ENCODE measurements at regions not wholly inside any gene's neighbourhood (a gene's known extent, or its start where the extent isn't known, plus 50 kb on each side); places are given as distances from the start of the nearest gene placed in this dataset.

- TF ChIP-seq, protein P1, sequence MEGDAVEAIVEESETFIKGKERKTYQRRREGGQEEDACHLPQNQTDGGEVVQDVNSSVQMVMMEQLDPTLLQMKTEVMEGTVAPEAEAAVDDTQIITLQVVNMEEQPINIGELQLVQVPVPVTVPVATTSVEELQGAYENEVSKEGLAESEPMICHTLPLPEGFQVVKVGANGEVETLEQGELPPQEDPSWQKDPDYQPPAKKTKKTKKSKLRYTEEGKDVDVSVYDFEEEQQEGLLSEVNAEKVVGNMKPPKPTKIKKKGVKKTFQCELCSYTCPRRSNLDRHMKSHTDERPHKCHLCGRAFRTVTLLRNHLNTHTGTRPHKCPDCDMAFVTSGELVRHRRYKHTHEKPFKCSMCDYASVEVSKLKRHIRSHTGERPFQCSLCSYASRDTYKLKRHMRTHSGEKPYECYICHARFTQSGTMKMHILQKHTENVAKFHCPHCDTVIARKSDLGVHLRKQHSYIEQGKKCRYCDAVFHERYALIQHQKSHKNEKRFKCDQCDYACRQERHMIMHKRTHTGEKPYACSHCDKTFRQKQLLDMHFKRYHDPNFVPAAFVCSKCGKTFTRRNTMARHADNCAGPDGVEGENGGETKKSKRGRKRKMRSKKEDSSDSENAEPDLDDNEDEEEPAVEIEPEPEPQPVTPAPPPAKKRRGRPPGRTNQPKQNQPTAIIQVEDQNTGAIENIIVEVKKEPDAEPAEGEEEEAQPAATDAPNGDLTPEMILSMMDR (IDR thresholded peaks at IDR 0.05; ENCODE audit: low read length) = no peak
- TF ChIP-seq EZH2 (IDR thresholded peaks at IDR 0.05; ENCODE audit: borderline replicate concordance, low read length) = no peak
Observed at GRCh38 chr2:228801451-228801850, 469.6 kb downstream of the PID1 start.
